Left ventricle myocardium superior (tissue), 1 donor: ENCODE measurements at regions not wholly inside any gene's neighbourhood (a gene's known extent, or its start where the extent isn't known, plus 50 kb on each side); places are given as distances from the start of the nearest gene placed in this dataset.

Experiments
- ATAC-seq: fragments of 200-7000 bp; cut with Tn5 transposase; one replicate; pipeline ENCODE4 v1.9.1; 2020; ENCODE audit warnings: mild to moderate bottlenecking, moderate library complexity
- DNase-seq: peaks from one replicate; pipeline ENCODE4 v3.0.0-alpha.2; 2020
- intact Hi-C: fragments of 100-400 bp; cut with micrococcal nuclease; formaldehyde crosslinking; loops from one replicate; pipeline ENCODE4 v1.11.0; 2022
- donor health status: DM: no; HTN: yes; CAD: no; lungs with severe emphysema.

- DNase-seq = no peak
- no peak for ATAC-seq
- intact Hi-C loops = no loop called here
These were observed 286.8 kb downstream of the SLITRK6 start for GRCh38 chr13:85512421-85512820.

- no peak for ATAC-seq
- no peak for DNase-seq
- intact Hi-C loops = no loop called here
These were observed 289.7 kb downstream of the SLITRK6 start for GRCh38 chr13:85509512-85509911.

- no peak for ATAC-seq
- intact Hi-C loops = no loop called here
- DNase-seq = no peak
These were observed 290.4 kb downstream of the SLITRK6 start for GRCh38 chr13:85508683-85509329.

- intact Hi-C loops = no loop called here
- DNase-seq = no peak
- no peak for ATAC-seq
These were observed 295.4 kb downstream of the SLITRK6 start for GRCh38 chr13:85503797-85504196.

GRCh38 chr13:85501616-85502015 is 297.6 kb downstream of the SLITRK6 start:
- ATAC-seq (no peak), DNase-seq (no peak)
- intact Hi-C loops = no loop called here

- intact Hi-C loops = no loop called here
- DNase-seq (no peak), ATAC-seq (no peak)
These were observed 298.4 kb downstream of the SLITRK6 start for GRCh38 chr13:85500696-85501256.

GRCh38 chr13:85498774-85499173 is 300.4 kb downstream of the SLITRK6 start:
- DNase-seq (no peak), ATAC-seq (no peak)
- intact Hi-C loops = no loop called here

- intact Hi-C loops = no loop called here
- DNase-seq = no peak
- no peak for ATAC-seq
These were observed 301.6 kb downstream of the SLITRK6 start for GRCh38 chr13:85497652-85498051.

GRCh38 chr13:85492283-85492682 is 306.9 kb downstream of the SLITRK6 start:
- DNase-seq (no peak), ATAC-seq (no peak)
- intact Hi-C loops = no loop called here

- intact Hi-C loops = no loop called here
- ATAC-seq = no peak
- no peak for DNase-seq
These were observed 312.6 kb downstream of the SLITRK6 start for GRCh38 chr13:85486663-85487062.

- intact Hi-C loops = no loop called here
- no peak for ATAC-seq
- DNase-seq = no peak
These were observed 326.1 kb downstream of the SLITRK6 start for GRCh38 chr13:85473144-85473543.

GRCh38 chr13:85469320-85469719 is 329.9 kb downstream of the SLITRK6 start:
- ATAC-seq = no peak
- DNase-seq = no peak
- intact Hi-C loops = no loop called here

- ATAC-seq (no peak), DNase-seq (no peak)
- intact Hi-C loops = no loop called here
These were observed 336.3 kb downstream of the SLITRK6 start for GRCh38 chr13:85462792-85463425.

- ATAC-seq (no peak), DNase-seq (no peak)
- intact Hi-C loops = no loop called here
These were observed 337.6 kb downstream of the SLITRK6 start for GRCh38 chr13:85461621-85462020.

GRCh38 chr13:85445534-85445933 is 353.7 kb downstream of the SLITRK6 start:
- intact Hi-C loops = no loop called here
- no peak for ATAC-seq
- DNase-seq = no peak

- DNase-seq = no peak
- intact Hi-C loops = no loop called here
- ATAC-seq = no peak
These were observed 357.2 kb downstream of the SLITRK6 start for GRCh38 chr13:85441975-85442374.

- intact Hi-C loops = no loop called here
- DNase-seq = no peak
- no peak for ATAC-seq
These were observed 357.9 kb downstream of the SLITRK6 start for GRCh38 chr13:85441364-85441763.

- ATAC-seq = no peak
- intact Hi-C loops = no loop called here
- no peak for DNase-seq
These were observed 363.2 kb downstream of the SLITRK6 start for GRCh38 chr13:85436029-85436428.

GRCh38 chr13:85434927-85435326 is 364.3 kb downstream of the SLITRK6 start:
- no peak for DNase-seq
- intact Hi-C loops = no loop called here
- ATAC-seq = no peak

GRCh38 chr13:85432881-85433280 is 366.3 kb downstream of the SLITRK6 start:
- intact Hi-C loops = no loop called here
- no peak for ATAC-seq
- no peak for DNase-seq

- ATAC-seq (no peak), DNase-seq (no peak)
- intact Hi-C loops = no loop called here
These were observed 367.5 kb downstream of the SLITRK6 start for GRCh38 chr13:85431720-85432119.
